Eye (tissue), 1 donor: ENCODE measurements at regions not wholly inside any gene's neighbourhood (a gene's known extent, or its start where the extent isn't known, plus 50 kb on each side); places are given as distances from the start of the nearest gene placed in this dataset.
"Not testable (repeated sequence)": the region's sequence is repeated elsewhere in the genome, so short reads cannot be mapped to it uniquely, and the experiment has no call there.

Experiments
- DNase-seq: peaks from one replicate; pipeline ENCODE4 v3.0.0-alpha.2; 2015

DNA sequence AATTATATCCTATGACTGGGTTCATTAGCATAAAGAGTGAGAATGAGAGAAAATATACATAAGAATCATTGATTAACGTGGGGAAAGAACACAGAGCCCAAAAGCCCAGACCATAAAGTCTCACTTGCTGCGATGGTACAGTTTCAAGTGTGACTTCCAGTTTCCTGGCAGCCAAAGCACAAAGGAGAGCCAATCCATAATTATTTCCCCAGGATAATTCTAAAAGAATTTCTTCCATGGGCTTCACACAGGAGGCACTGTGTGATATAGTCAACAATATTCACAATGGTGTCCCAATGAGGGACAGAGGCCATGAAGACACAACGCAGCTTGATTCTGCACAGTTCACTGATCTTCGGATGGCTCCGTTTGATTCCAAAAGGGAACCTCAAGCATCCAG lies 321.6 kb downstream of the PLPP3 start:
- no peak for DNase-seq

DNA sequence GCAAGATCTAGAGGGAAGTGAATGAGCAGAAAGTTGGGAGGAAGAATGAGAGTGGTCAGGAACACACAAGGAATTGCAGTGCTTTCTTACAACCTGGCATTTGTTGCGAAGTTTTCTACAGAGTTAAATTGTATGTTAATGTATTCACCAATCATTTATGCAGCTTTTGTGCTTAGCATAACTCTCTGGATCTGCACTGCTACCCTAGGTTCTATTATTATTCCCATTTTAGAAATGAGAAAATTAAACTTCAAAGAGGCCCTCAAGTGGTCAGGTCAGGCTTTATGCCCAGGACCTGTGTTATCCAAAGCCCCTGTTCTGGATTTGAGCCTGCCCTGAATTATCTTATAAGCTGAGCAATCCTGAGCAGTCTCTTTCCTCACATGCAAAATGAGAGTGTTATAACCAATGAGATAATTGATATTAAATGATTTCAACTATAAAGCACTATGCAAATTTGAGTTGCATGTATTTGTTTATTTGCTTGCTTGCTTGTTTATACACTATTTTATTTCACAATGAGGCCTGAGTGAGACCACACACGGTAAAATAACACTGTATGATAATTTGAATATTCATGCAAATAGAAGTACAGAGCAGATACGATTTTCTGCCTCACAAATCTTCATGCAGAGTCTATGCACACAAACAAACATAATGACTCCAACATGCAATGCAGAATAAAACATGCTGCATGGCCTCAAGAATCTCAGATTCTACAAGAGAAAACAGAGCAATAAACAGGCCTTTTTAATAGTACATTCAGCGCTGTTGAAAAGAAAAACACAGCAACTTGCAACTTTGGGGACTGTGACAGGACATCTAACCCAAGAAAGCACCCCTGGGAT lies 323.0 kb downstream of the PLPP3 start:
- DNase-seq: no peak

DNA sequence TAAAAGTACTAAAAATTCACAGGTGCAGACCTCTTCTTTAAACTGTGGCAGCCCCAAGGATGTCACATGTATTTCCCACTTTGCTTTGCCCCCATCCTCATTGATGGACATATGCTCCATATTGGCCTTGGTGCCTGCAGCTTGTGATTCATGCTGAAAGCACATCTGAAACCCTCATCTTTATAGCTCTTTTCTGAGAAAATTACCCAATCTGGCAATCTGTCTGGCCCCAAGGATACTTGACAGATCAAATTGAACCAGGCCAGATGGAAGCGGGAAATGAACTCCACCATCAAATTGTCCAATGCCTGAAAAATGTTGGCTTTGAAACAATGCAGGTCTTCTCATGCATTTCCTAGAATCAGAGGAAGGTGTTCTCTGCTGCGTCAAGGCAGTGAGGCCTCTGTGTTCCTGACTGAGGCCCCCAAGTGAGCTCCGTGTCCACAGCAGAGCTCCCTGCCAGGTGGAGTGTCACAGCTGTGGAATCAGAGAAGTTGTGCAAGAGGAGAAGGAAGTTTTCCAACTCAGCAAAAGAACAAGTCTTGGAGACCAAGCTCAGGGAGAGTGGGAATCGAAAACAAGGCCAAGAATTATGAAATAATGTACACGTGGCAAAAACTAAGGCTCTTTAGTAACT lies 323.7 kb downstream of the PLPP3 start:
- DNase-seq: no peak

DNA sequence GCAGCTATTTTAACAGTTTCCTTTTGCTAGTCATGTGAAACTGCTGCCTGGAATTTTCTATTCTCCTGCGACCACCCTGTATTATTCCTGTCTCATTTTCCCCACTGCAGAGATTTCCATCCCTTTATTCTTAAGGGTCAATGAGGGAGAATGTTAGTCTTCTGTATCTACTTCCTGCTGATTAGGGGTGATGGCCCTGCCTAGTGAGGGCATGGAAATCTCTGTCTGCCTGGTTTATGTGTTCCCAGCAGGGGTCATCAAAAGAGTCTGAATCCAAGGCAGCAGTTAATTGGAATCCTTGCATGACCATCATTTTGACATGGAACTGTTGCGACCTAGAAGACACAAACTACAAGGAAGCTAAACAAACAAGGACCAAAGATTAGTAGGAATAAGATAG lies 325.2 kb downstream of the PLPP3 start:
- peak; percentile 43 for DNase-seq

DNA sequence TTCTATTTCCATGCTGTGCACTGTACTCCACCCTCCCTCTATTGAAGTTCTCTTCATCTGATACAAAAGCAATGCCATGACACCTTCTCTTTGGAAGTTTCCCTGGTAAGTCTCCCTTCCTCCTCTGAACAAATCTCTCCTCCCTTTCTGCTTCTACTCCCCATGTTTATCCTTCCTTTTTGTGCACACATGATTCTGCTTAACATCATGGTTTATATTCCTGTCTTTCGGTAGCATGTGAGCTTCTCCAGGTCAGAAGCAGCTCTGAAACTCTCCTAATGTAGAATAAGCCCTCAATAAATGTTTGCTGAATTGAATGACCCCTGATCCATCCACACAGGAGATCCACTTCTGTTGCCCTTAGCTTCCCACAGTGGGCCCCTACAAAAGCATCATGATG lies 328.6 kb downstream of the PLPP3 start:
- DNase-seq: no peak

DNA sequence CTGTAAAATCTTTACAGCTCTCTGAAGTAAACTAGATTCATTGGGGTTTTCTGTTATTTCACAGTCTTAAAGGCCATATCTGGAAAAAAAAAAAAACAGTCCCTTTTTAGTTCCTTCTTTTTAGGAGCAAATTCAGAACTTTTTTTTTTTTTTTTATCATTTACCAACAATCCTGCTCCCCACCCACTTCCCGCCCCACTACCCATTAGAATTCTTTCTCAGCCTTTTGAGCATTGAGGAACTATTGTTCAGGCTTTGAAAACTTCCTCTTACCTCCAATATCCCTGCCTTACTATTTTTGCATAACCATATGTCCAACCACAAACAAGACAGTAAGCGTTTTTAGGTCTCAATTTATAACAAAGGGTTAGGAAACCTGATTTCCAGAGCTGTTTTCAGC lies 330.1 kb downstream of the PLPP3 start:
- DNase-seq: no peak

DNA sequence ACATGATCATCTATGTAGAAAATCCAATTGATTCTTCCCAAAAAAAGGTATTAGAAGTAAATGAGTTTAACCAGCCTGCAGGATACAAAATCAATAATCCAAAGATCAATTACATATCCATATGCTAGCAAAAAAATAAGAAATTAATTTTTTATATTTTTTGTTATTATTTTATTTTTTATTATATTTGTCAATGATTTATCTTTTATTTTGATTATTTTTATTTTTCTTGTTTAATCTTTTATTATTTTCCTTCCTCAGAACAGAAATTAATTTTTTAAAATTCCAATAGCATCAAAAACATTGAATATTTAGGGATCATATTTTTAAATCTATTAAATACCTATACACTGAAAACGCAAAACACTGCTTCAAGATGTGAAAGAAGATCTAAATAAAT lies 331.2 kb downstream of the PLPP3 start:
- no peak for DNase-seq

DNA sequence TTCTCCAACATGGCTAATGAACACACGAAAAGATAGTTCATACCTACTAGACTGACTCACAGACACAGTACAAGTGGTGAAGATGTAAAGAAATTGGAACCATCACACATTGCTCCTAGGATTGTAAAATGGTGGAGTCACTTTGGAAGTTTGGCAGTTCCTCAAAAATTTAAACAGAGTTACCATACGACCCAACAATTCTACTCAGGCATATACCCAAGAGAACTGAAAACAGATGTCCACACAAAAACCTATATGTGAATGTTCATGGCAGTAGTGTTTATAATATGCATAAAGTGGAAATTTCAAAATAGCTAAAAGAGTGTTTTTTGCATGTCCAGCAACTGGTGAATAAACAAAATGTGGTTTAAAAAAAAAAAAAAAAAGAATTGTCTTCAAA lies 332.6 kb downstream of the PLPP3 start:
- DNase-seq: not testable (repeated sequence)

DNA sequence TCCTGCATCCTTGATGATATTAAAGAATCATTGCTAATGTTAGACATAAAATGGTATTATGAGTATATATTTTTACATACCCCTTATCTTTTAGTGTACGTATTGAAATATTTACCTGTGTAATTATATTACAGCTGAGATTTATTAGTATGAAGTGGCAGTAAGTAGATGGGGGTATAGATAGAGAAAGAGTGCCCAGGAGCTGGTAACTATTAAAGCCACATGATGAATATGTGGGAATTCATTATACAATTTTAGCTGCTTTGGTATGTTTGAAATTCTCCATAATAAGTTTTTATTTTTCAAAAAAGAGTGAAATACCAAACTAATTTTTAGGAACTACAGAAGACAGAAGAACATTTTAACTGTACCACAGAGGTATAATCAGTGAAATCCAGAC lies 339.0 kb downstream of the PLPP3 start:
- no peak for DNase-seq

DNA sequence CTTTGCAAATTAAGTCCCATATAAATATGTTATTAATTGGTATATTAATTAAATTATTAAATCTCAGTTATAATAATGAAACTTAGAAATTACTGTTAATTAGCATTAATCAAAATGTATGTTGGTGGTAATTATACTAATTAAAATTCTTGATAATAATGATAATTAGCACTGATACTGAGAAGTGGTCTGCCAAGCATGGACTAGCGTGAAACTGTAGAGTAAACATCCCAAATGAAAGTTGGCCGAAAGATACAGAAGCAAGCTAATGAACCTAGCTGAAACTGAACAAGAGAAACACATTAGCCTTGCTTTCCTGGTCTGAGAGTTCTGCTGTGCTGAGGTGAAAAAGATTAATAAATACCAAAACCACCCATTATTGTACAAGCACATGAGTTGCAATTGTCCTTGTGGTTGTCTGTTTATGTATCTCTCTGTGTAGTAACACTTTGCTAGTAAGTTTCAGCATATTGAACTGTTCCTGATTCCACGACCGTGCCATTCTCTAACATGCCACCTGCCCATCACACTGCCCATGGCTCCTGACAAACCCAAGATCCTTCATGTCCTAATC lies 341.8 kb downstream of the PLPP3 start:
- no peak for DNase-seq

DNA sequence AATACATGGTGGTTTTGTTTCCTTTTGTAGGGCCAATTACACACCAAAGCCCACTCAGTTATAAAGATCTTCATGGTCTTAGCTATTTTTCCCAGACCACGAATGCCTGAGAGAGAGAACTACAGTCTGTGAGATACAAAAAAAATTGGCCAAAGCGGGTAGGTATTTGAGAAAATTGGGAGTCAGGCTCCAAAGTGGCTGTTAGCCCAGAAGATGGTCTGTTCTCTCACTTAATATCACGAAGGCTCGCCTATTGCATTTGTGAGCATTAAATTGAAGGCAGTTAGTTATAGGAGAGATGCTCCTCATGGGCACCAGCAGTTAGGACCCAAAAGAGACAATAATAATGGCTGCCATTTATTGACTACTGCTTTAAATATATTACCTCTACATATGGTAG lies 342.7 kb downstream of the PLPP3 start:
- no peak for DNase-seq

DNA sequence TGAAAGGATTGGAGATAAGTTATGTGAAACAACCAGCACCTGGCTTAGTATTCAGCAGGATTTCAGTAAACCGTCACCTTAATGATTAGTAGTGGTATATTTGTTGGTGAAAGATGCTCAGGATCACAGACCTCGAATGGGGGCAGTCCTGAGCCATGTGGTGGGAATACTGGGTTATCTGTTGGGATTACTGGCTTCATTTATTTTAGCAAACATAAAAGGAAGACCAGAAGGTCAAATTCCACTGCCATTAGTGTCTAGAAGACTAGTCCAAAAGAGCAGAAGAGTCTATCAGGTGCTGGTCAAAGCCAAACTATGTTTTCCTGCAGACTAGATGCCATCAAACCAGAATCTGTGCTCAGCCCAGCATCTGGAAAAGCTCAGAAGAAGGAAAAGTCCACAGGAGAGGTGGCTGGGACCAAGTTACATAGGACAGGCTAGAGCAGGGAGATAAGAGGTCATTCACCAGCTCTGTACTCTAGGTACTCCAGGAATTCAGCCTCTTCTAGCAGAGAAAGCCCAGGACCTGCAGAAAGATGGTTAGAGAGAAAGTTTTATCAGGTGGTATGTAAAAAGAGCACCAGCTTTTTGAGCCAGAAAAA lies 343.4 kb downstream of the PLPP3 start:
- DNase-seq: no peak

DNA sequence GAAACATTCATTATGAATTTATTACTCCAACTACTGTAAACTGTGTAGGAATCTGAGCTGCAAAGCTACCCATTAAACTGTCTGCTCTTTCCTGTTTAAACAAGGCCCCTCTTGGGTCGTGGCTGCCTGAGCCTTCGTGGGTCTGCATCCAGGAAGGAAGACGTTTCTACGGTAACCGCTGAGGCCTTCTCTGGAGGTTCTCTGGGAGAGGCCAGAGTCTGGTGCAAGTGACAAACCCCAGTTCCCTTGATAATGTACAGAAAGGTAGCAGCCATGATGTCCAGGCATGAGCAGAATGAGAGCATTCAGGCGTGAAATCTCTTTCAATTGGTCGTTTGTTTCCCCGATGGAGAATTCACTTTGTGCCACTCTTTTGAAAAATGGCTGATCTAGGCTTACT lies 350.2 kb downstream of the PLPP3 start:
- peak; percentile 92 for DNase-seq

DNA sequence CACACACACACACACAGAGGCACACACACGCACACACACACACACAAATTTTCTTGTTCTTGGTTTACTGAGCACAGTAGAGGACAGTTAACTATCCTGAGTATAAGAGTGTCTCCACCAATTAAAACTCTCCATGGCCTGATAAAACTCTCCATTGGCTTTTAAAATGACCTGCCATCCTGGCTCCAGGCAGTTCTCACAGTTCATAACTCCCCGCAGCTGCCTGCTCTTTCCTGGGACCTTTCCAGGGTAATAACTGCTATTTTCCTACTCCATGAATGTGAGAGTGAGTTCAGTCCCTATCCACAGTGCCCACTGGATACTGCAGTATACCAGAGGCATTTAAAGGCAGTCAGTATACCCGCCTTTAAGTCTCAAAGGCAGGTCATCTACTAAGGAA lies 351.5 kb downstream of the PLPP3 start:
- DNase-seq: no peak

DNA sequence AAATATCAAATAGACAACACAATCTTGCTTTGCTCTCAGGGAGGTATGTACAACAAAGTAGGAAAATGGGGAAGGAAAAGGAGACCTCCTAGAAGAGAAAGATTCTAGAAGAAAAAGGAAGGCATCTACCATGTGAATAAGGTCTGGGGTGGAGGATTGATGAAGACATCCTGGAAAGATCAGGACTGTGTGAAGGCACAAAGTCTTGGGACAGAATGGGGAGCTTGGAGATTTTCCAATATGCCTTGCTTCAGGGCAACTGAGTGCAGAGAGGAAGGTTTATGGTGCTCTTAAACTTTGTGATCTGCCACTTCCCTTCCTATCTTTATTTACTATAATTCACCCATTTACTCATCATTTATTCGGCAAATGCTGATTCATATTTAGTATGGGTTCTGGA lies 352.0 kb downstream of the PLPP3 start:
- DNase-seq: no peak

DNA sequence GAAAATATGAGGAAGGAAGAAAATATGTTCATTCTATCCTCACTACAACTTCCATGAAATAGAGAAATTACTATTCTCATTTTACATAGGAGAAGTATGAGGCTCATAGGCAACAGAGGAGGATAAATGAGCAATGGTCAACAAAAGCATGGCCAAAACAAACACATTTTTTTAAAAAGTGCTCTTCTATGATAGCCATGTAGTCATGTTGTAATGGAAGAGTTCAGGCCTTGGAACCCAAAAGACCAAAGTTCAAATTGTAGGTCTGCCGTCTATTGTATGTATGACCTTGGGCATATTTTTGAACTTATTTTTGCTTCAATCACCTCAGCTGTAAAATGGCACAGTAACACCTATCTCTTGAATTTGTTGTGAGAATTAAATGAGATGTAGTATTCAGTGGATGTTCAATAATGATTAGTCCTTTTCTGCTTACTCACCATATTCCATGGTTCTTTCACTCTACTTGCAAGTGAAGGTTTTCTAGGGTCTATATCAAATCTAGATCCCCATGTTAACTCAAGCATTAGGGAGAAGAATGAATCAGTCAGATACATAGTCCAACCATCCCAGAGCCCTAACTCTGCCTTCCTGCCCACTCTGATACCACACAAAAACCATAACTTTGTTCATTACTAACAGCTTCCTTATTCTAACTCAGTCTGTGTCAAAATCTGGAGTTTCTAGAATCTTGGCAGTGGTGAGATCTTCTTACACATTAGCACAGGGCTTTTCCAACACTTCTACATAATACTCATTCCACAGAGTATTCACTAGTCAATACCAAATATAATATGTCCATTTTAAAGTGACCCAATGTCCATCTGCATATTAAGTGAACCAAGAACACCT lies 353.2 kb downstream of the PLPP3 start:
- no peak for DNase-seq

DNA sequence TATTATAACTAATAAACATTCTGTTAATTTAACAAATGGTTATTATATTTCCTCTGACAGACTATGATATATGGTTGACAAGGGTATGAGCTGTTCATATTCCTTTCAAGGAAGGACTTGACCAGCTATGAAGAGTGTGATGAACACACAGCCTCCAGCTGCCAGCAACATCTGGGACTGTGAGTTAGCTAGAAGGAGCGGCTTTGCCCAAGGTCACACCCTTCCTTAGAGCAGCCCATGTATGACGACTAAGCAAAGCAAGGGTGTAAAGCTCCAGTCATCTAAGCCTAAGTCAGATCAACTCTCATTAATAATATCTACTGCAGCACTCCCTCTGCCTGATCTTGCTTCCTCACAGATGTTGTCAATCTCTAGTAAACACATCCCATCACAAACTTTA lies 355.4 kb downstream of the PLPP3 start:
- DNase-seq: no peak

DNA sequence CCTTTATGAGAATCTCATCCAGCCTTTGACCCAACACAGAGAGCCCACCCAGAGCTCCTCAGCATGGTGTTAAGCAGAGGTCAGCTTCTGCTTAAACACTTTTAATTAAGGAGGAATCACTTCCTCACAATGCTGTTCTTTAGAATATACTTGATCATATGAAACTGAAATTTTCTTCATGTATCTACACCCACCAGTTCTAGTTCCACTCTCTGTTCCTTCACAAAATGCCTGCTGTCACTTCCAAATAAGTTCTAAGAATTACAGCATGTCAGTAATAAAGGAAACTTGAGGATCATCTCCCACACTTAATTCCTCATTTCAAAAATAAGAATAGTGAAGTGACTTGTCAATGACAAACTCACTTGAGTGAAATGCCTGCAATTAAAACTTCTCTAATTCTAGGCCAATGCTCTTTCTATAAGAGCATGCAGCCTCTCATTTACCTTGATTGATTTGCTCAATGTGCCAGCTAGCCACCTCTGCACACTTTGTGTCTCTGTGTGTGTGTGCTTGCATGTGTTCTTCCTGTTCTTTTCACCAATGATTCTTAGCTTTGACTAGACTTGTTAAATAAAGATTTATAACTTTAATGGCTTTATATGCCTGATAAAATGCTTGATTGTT lies 356.3 kb downstream of the PLPP3 start:
- DNase-seq: no peak

DNA sequence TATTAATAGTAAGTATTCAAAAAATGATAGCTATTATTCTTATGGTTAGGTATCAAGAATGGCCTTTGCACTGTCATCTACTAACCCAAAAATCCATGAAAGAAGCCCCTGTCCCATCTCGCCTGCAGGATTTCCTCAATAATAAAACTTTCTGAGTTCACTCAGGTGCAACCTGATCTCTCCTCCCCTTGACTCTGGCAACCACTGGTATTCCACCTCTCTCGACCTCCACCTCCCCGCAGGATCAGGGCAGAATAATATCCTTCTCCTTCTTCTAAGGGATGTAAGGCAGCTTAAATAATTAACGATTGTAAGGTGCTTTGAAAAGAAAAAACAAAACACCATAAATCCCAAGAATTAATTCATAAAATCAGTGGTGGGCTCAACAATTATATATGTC lies 359.3 kb downstream of the PLPP3 start:
- no peak for DNase-seq

DNA sequence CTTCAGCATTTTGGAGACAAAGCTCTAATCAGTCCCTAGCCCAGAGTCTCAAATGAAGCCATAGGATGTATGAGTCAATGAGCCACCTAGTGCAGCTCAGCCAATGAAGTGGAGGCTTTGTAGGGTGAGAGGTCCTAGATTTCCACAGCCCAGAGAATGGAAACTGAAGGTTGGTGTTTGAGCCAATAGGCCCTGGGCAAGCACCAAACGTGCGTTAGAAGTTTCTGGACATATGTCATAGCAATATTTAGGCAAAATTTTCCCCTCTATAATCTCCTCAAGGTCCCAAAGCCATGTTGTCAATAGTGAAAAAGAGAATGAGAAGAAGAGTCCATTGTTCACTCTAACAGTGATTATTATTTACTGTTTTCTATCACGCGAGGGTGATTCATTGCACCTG lies 361.3 kb downstream of the PLPP3 start:
- no peak for DNase-seq

DNA sequence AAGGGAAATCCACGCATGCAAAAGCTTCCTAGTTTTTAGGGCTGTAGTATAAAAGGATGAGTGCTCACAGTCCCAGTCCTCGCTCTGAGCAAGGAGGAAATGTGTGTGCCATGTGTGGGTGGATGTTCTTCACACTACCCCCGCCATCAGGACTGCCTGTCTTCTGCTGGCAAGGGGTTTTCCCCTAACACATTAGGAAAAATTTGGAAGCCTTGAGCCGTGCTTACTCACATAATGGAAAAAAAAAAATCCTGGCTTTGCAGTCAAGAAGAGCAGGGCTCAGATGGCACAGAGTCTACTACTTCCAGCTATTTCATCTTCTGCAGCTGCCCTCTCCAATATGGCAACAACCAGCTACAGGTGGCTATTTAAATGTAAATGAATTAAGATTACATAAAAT lies 363.1 kb downstream of the PLPP3 start:
- no peak for DNase-seq

DNA sequence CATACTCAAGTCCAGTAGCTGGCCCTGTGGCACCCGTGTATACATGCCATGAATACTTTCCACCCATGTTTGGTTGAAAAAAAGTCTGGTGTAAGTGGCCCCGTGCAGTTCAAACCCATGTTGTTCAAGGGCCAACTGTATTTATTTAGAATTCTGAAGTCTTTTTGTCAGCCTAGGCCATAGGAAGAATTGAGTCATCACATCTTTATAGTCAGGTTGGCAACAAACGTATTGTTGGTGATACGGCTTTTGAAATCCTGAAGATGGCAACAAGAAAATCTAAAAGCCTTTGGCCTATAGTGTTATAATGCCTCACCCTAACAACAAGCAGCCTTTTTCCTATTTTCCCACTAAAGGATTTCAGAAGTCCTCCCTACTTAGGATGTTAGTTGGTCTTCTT lies 363.6 kb downstream of the PLPP3 start:
- no peak for DNase-seq

DNA sequence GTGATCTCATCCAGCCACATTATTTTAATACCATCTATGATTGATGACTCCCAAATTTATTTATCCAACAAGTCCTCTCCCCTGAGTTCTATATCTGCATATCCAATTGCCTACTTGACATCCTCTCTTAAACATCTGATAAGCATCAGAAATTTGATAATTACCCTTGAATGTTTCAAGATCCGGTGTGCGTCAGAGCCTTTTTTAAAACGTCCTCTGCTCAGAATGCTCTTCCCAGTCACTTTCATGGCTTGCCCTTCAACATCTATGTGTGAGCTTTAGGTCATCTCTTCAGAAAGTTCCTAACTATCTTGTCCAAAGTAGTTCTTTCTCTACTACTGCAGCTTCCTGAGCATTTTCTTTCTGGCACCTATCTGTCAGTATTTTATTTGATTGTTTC lies 364.3 kb downstream of the PLPP3 start:
- DNase-seq: no peak
